Pancreas (tissue), 10 donors: ENCODE measurements at regions not wholly inside any gene's neighbourhood (a gene's known extent, or its start where the extent isn't known, plus 50 kb on each side); places are given as distances from the start of the nearest gene placed in this dataset.

Experiments
- ATAC-seq, 4 donors: fragments of 200-7000 bp; cut with Tn5 transposase; one replicate each; pipeline versions ENCODE4 v1.8.0 to v1.9.1; 2020; ENCODE audit warnings: mild to moderate bottlenecking in 4 of 4, moderate library complexity in 4 of 4
- DNase-seq, 6 donors: peaks; one replicate each; pipeline ENCODE4 v3.0.0-alpha.2; 2020
- FAIRE-seq: peaks from 2 replicates; lab custom pipeline; 2012; peaks lifted over from hg19 to GRCh38; lab: Jason Lieb, UNC
- H3K27ac ChIP-seq, 4 donors: fragments of 200-600 bp; sonication (generic); 1 replicate in 3 of 4; 2 replicates in 1 of 4; pipeline versions ENCODE4 v1.5.0 to v1.8.0; 2020
- H3K27me3 ChIP-seq, 4 donors: fragments of 200-600 bp; one replicate each; pipeline ENCODE4 v1.8.0; 2021
- H3K36me3 ChIP-seq, 3 donors: fragments of 200-600 bp; sonication (generic) in 1 of 3; one replicate each; pipeline versions ENCODE4 v1.5.0 to v1.8.0; 2020 to 2021
- H3K4me1 ChIP-seq, 3 donors: fragments of 200-600 bp; one replicate each; pipeline ENCODE4 v1.8.0; 2021
- H3K4me3 ChIP-seq, 4 donors: fragments of 200-600 bp; sonication (generic) in 2 of 4; one replicate each; pipeline versions ENCODE4 v1.5.0 to v1.8.0; 2020 to 2021
- H3K9me3 ChIP-seq, 4 donors: fragments of 200-600 bp; one replicate each; pipeline ENCODE4 v1.8.0; 2021
- WGBS, 2 donors: extraction: QIAGEN DNeasy Blood & Tissue Kit; methylation state at CpG; one replicate each; pipeline ENCODE4 v1.1.7; 2013; 5-methylcytosine and 5-hydroxymethylcytosine counted together
- intact Hi-C, 3 donors: fragments of 100-400 bp; cut with DNase I; formaldehyde crosslinking; loops; one replicate each; pipeline versions ENCODE4 v1.11.1 to v1.14.2; 2022
- TF ChIP-seq, protein P1 (sequence below), 4 donors: fragments of 200-600 bp; sonication (generic) in 3 of 4; IDR thresholded peaks; one replicate each; pipeline versions ENCODE4 v1.5.0 to v1.8.0; 2021; ENCODE audit warnings: antibody characterized with exemption in 4 of 4
- donor health status: healthy with polysubstance abuse.
- donor health status: DM: no; HTN: no; CAD: no; lungs with moderate emphysema.
- donor health status: DM: no; HTN: no; CAD: no.
- donor health status: control.
- donor health status: control.
- donor health status: Bipolar disorder and iron deficiency.
- donor health status: DM: yes; HTN: yes; CAD: no.
- donor health status: DM: no; HTN: no; CAD: no.
- donor health status: DM: no; HTN: no; CAD: no.
- donor health status: DM: yes; HTN: yes; CAD: no.

DNA sequence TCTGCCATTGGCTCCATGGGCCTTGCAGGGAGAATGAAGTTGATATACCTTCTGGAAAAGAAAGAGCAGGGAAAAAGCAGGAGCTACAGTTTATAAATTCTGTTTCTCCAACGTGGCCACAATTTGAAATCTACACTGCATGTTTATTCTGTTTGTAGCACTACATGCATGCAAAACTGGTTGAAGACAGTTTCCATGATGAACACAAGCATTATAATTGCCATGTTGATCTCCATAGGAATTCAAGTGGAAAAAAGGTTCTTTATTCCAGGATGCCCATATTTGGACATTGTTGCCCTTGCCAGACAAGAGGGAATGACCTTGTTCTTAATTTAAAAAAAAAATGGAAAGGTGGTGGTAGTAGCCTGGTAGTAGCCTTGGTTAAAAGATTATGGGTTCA is 69.2 kb upstream of the PALM2AKAP2 start:
- H3K27ac ChIP-seq: no peak overlapping the region
- WGBS, 2 donors: 32 to 53% methylated on average over 1 of the region's 1 CpG
- no peak for FAIRE-seq

DNA sequence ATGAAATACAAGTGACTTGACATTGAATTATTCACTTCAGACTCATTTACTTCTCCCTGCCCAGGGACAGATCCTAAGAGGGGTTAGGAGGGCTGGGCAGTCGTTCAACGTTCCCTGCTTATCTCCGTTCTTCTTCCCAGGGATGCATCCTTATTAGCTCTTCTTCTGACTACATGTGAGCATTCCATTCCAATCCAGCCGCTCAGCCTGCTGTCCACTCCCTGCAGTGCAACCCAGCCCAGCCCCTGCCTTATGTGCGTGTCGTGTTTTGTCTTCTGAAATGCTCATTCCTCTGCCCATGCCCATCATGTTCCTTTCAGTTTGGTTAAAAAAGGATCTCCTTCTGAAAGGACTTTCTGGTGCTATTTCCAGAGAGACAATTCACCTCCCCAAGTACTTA is 64.7 kb upstream of the PALM2AKAP2 start:
- DNase-seq: no peak
- Histone ChIP-seq H3K4me1 (no peaks in the 10 kb centered on the region), H3K36me3 (no peaks in the 10 kb centered on the region), H3K9me3 (no peaks in the 10 kb centered on the region), H3K4me3 (no peak overlapping the region), H3K27ac (no peak overlapping the region), H3K27me3 (no peaks in the 10 kb centered on the region)
- 62 to 68% methylated on average over 6 of the region's 6 CpGs for WGBS, 2 donors
- TF ChIP-seq, protein P1, sequence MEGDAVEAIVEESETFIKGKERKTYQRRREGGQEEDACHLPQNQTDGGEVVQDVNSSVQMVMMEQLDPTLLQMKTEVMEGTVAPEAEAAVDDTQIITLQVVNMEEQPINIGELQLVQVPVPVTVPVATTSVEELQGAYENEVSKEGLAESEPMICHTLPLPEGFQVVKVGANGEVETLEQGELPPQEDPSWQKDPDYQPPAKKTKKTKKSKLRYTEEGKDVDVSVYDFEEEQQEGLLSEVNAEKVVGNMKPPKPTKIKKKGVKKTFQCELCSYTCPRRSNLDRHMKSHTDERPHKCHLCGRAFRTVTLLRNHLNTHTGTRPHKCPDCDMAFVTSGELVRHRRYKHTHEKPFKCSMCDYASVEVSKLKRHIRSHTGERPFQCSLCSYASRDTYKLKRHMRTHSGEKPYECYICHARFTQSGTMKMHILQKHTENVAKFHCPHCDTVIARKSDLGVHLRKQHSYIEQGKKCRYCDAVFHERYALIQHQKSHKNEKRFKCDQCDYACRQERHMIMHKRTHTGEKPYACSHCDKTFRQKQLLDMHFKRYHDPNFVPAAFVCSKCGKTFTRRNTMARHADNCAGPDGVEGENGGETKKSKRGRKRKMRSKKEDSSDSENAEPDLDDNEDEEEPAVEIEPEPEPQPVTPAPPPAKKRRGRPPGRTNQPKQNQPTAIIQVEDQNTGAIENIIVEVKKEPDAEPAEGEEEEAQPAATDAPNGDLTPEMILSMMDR (IDR thresholded peaks at IDR 0.05): no peak
- no peak for ATAC-seq
- no peak for FAIRE-seq
- intact Hi-C loops: no loop called here

More for the DNA sequence above, 69.2 kb upstream of the PALM2AKAP2 start:
- TF ChIP-seq, protein P1 (IDR thresholded peaks at IDR 0.05): no peak
- H3K9me3 ChIP-seq: no peaks in the 10 kb centered on the region
- no peaks in the 10 kb centered on the region for H3K27me3 ChIP-seq
- DNase-seq (no peak), ATAC-seq (no peak)
- no peak overlapping the region for H3K4me3 ChIP-seq
- intact Hi-C loops: no loop called here
- H3K36me3 ChIP-seq: no peaks in the 10 kb centered on the region
- no peaks in the 10 kb centered on the region for H3K4me1 ChIP-seq

DNA sequence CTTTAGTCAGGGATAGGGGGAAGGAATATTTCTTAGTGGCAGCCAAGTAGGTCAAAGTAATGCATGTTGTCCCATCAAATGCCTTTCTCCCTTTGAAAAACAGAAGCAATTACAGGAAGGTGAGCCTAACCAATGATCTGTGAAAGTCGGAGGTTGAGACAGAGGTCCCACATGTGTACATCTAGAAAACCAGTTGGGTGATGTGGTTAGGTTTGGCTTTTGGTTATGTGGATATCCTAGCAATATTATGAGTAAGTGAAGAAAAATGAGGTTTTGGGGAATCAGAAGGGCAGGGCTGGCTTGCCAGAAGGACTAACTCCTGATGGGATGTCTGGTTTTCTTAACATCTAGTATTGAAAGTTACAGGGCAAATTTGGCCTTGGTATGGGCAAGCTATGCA is 63.4 kb upstream of the PALM2AKAP2 start:
- Histone ChIP-seq H3K4me3 (no peak overlapping the region), H3K27ac (no peak overlapping the region), H3K4me1 (no peaks in the 10 kb centered on the region), H3K9me3 (no peaks in the 10 kb centered on the region), H3K27me3 (no peaks in the 10 kb centered on the region), H3K36me3 (no peaks in the 10 kb centered on the region)
- ATAC-seq (no peak), FAIRE-seq (no peak), DNase-seq (no peak)
- TF ChIP-seq, protein P1 (IDR thresholded peaks at IDR 0.05): no peak
- WGBS, 2 donors: 76 to 80% methylated on average over 1 of the region's 1 CpG
- intact Hi-C loops: no loop called here

DNA sequence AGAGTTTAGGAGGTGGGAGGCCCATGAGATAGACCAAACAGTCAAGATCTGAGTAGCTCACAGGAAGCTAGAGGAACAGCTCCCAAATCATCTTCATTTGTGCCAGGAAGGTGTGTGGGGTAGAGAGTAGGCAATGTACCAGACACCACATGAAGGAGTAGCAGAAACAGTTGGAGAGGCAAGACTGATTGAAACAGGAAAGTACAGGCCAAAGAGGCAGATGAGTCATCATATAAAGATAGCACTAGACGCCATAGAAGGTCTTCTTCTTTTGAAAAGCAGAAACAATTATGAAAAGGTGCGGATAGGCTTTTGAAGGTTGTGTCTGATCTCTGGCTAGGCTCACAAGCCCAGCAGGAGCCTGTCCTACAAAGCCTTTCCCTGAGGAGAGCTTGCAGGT is 62.7 kb upstream of the PALM2AKAP2 start:
- no peak for FAIRE-seq

DNA sequence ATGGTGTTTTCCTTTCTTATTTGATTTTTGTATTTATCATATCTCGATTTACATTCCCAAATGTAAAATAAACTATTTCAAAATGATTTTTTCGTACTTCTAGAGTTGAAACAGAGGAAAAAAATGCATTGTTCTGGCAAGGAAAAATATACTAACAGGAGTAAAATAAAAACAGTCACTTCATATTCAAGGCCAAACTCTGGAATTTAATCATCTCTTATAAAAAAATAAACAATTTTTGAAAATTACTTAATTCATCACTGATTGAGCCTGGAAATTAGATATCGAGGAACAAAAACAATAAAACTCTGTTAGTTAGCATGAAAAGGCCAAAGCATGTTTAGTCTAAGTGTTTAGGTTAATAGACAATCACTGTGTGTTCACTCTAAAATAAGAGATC is 61.1 kb upstream of the PALM2AKAP2 start:
- WGBS, 2 donors: 37 to 46% methylated on average over 3 of the region's 3 CpGs
- no peak for FAIRE-seq

More for the DNA sequence above, 62.7 kb upstream of the PALM2AKAP2 start:
- Histone ChIP-seq H3K4me3 (no peak overlapping the region), H3K36me3 (no peaks in the 10 kb centered on the region), H3K4me1 (no peaks in the 10 kb centered on the region), H3K27me3 (no peaks in the 10 kb centered on the region), H3K27ac (no peak overlapping the region), H3K9me3 (no peaks in the 10 kb centered on the region)
- TF ChIP-seq, protein P1 (IDR thresholded peaks at IDR 0.05): no peak
- WGBS, 2 donors: 94 to 98% methylated on average over 2 of the region's 2 CpGs
- ATAC-seq (no peak), DNase-seq (no peak)
- intact Hi-C loops: no loop called here

More for the DNA sequence above, 61.1 kb upstream of the PALM2AKAP2 start:
- no peaks in the 10 kb centered on the region for H3K4me1 ChIP-seq
- DNase-seq (no peak), ATAC-seq (no peak)
- no peaks in the 10 kb centered on the region for H3K9me3 ChIP-seq
- no peak overlapping the region for H3K27ac ChIP-seq
- H3K36me3 ChIP-seq: no peaks in the 10 kb centered on the region
- H3K27me3 ChIP-seq: no peaks in the 10 kb centered on the region
- intact Hi-C loops: no loop called here
- TF ChIP-seq, protein P1 (IDR thresholded peaks at IDR 0.05): no peak
- no peak overlapping the region for H3K4me3 ChIP-seq
